ENCODE measurements at regions not wholly inside any gene's neighbourhood (a gene's known extent, or its start where the extent isn't known, plus 50 kb on each side); places are given as distances from the start of the nearest gene placed in this dataset.

DNA sequence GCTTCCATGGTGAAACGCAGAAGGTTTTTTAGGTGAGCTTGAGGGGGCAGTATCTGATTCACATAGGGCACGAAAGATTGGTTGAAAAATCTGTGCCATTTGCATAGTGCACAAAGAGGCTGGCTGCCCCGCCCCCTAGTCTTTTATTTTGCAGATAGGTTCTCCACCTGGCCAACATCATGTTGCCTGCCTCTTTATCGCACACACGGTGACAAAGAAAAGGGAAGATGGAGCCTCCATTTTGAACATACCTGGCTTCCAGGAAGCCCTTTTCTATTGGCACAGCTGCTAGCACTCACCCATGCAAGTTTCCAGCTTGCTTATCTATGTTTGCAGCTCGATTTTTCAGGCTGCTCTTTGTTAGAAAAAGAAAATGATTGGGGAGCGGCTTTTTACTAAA, 316.2 kb upstream of the KLHL1 start:
- TF ChIP-seq CTCF (IDR thresholded peaks at IDR 0.05; ENCODE audit: poor library complexity) (no peak), EZH2phosphoT487 (IDR thresholded peaks at IDR 0.05; ENCODE audit: low read depth, severe bottlenecking, unreplicated experiment) (no peak)

Data from hepatocyte (in vitro differentiated cells).